Lung (tissue), 11 donors: ENCODE measurements at regions not wholly inside any gene's neighbourhood (a gene's known extent, or its start where the extent isn't known, plus 50 kb on each side); places are given as distances from the start of the nearest gene placed in this dataset.

Experiments used
- ATAC-seq: fragments of 200-7000 bp; cut with Tn5 transposase; one replicate; pipeline ENCODE4 v1.9.1; 2020; ENCODE audit warnings: moderate number of reproducible peaks; ENCODE audit not compliant: insufficient read depth, low FRiP score
- DNase-seq, 3 donors: peaks; one replicate each; pipeline ENCODE4 v3.0.0-alpha.2; 2013 to 2017
- H3K27ac ChIP-seq, 2 donors: one replicate each; pipeline ENCODE4 v1.5.1; 2013; ENCODE audit warnings: mild to moderate bottlenecking in 2 of 2, moderate library complexity in 2 of 2, control low read depth in 1 of 2, inconsistent platforms in 1 of 2, low read depth in 1 of 2, low read length in 1 of 2
- H3K27me3 ChIP-seq, 3 donors: one replicate each; pipeline ENCODE4 v1.5.1; 2013; ENCODE audit warnings: low read length in 2 of 3; ENCODE audit not compliant: control insufficient read depth in 3 of 3, insufficient read depth in 3 of 3
- H3K36me3 ChIP-seq, 4 donors: one replicate each; pipeline ENCODE4 v1.5.1; 2013; ENCODE audit warnings: low read length in 4 of 4, mild to moderate bottlenecking in 1 of 4, moderate library complexity in 1 of 4; ENCODE audit not compliant: control insufficient read depth in 4 of 4, insufficient read depth in 4 of 4
- H3K4me1 ChIP-seq, 5 donors: one replicate each; pipeline ENCODE4 v1.5.1; 2013; ENCODE audit warnings: low read length in 5 of 5, mild to moderate bottlenecking in 2 of 5, moderate library complexity in 1 of 5; ENCODE audit not compliant: control insufficient read depth in 5 of 5, insufficient read depth in 5 of 5
- H3K4me3 ChIP-seq: one replicate; pipeline ENCODE4 v1.5.1; 2013; ENCODE audit warnings: mild to moderate bottlenecking, control low read depth, moderate library complexity
- H3K9ac ChIP-seq, 2 donors: one replicate each; pipeline ENCODE4 v1.5.1; 2013; ENCODE audit warnings: low read length in 2 of 2, control low read depth in 1 of 2; ENCODE audit not compliant: insufficient read depth in 1 of 2
- H3K9me3 ChIP-seq, 4 donors: one replicate each; pipeline ENCODE4 v1.5.1; 2013; ENCODE audit warnings: low read length in 3 of 4, mild to moderate bottlenecking in 1 of 4, moderate library complexity in 1 of 4; ENCODE audit not compliant: control insufficient read depth in 4 of 4, insufficient read depth in 3 of 4
- CTCF ChIP-seq: IDR thresholded peaks from 2 replicates; pipeline ENCODE4 v1.5.1; 2012; ENCODE audit warnings: mild to moderate bottlenecking; ENCODE audit errors: control extremely low read depth, extremely low read depth
- WGBS, 2 donors: extraction: QIAGEN DNeasy Blood & Tissue Kit; methylation state at CpG; one replicate each; pipeline ENCODE4 v1.1.7; 2013; 5-methylcytosine and 5-hydroxymethylcytosine counted together
- donor health status: control.
- donor health status: control.
- donor health status: Bipolar disorder and iron deficiency.
- donor health status: healthy.
- donor health status: DM: yes; HTN: yes; CAD: no.

- DNase-seq = no peak
- Histone ChIP-seq H3K27me3 (no peaks in the 10 kb centered on the region), H3K9me3 (no peaks in the 10 kb centered on the region), H3K27ac (no peak overlapping the region), H3K9ac (no peak overlapping the region), H3K36me3 (no peaks in the 10 kb centered on the region), H3K4me3 (no peak overlapping the region), H3K4me1 (no peaks in the 10 kb centered on the region)
- 77 to 89% methylated on average over 4 of the region's 4 CpGs for WGBS, 2 donors
- no peak for TF ChIP-seq CTCF
- ATAC-seq = no peak
Measured at GRCh38 chr4:120536884-120537283, 385.6 kb downstream of the PRDM5 start.

DNA sequence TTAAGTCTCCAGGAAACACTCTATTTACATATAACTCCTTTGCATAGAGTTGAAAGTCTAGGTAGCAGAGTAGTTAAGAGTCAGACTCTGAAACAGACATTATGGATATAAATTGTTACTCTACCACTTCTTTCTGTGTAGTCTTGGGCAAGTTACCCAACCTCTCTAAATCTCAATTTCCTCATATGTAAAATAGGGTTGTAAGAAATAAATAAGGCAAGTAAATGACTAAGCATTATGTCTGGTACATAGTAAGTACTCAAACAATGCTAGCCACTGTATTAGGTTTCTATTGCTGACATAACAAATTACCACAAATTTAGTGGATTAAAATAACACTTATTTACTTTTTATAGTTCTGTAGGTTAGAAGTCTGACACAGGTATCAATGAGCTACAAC is 394.1 kb downstream of the PRDM5 start:
- peaks cover 0 to 3% (median 0%) of the 10 kb centered on the region in 5 donors for H3K4me1 ChIP-seq
- no peaks in the 10 kb centered on the region for H3K36me3 ChIP-seq
- no peak for DNase-seq
- no peaks in the 10 kb centered on the region for H3K27me3 ChIP-seq
- no peak overlapping the region for H3K4me3 ChIP-seq
- no peak overlapping the region for H3K9ac ChIP-seq
- ATAC-seq = no peak
- no peak for TF ChIP-seq CTCF
- no peaks in the 10 kb centered on the region for H3K9me3 ChIP-seq
- H3K27ac ChIP-seq = no peak overlapping the region

- ATAC-seq (no peak), DNase-seq (no peak)
- no peaks in the 10 kb centered on the region for H3K27me3 ChIP-seq
- H3K36me3 ChIP-seq = no peaks in the 10 kb centered on the region
- TF ChIP-seq CTCF = no peak
- H3K9ac ChIP-seq = no peak overlapping the region
- H3K4me1 ChIP-seq = peaks cover 0 to 3% (median 0%) of the 10 kb centered on the region in 5 donors
- H3K9me3 ChIP-seq = no peaks in the 10 kb centered on the region
- H3K4me3 ChIP-seq = no peak overlapping the region
- no peak overlapping the region for H3K27ac ChIP-seq
Measured at GRCh38 chr4:120526033-120526432, 396.5 kb downstream of the PRDM5 start.

DNA sequence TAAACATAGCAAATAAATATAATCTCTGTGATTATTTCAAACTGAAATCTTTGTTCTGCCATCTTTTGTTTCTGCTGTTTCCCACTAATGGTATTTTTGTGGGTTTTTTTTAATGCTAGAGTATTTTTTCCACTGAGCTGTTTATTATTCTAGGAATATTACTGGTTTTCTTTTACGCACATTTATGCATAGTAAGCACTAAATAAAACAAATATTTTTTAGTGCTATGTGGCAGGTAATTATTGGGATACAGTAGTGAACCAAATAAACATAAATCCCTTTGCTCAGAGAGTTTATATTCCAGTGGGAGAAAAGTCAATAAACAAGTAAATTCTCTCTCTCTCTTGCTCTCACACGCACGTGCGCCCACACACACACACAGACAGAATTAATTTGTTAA is 397.4 kb downstream of the PRDM5 start:
- Histone ChIP-seq H3K9ac (no peak overlapping the region), H3K4me3 (no peak overlapping the region), H3K4me1 (peaks cover 0 to 3% (median 0%) of the 10 kb centered on the region in 5 donors), H3K9me3 (no peaks in the 10 kb centered on the region), H3K27me3 (no peaks in the 10 kb centered on the region), H3K27ac (no peak overlapping the region), H3K36me3 (no peaks in the 10 kb centered on the region)
- 86 to 87% methylated on average over 4 of the region's 4 CpGs for WGBS, 2 donors
- TF ChIP-seq CTCF = no peak
- DNase-seq = no peak
- ATAC-seq = no peak
